NCI-H1105 (cell line): ENCODE measurements at regions not wholly inside any gene's neighbourhood (a gene's known extent, or its start where the extent isn't known, plus 50 kb on each side); places are given as distances from the start of the nearest gene placed in this dataset.
"Not testable (repeated sequence)": the region's sequence is repeated elsewhere in the genome, so short reads cannot be mapped to it uniquely, and the experiment has no call there.

ENCODE experiments used
- DNase-seq: peaks from one replicate; lab custom pipeline; 2025; lab: John Stamatoyannopoulos, UW

DNA sequence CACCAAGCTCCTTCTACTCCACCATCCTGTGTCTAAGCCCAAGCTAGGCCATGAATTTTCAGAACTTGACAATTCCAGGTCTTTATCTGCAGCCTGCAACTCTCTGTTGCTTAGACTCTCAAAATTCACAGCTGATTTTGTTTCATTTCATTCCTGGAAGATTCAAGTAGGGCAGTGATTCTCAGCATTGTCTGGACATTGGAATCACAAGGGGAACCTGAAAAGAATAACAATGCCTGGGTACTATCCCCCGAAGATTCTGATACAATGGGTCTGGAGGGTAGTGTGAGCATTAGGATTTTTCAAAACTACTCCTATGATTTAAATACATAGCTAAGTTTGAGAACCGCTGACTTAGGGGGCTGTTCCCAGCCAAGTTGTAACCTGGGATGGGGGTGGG, 534.7 kb upstream of the IL12A start:
- DNase-seq, result no peak

DNA sequence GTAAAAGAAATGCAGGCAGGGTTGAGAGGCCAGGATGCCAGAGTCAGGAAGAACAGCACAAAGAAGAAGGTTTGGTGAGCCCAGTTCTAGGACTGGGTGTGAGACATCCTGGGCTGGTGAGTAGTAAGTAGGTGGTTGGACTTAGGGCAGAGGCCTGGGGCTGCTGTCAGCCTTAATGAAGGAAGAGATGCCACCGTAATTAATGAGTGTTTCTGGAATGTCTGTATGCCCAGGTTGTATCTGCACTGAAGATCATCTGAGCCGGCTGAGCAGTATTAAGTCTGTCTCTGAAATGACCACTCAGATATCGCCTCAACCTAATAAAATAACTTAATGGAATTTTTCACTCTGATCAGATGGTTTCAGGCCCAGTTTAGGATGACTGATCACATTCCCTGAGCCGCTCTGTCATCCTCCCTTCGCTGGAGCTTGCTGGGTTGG, 532.9 kb upstream of the IL12A start:
- DNase-seq, result no peak

DNA sequence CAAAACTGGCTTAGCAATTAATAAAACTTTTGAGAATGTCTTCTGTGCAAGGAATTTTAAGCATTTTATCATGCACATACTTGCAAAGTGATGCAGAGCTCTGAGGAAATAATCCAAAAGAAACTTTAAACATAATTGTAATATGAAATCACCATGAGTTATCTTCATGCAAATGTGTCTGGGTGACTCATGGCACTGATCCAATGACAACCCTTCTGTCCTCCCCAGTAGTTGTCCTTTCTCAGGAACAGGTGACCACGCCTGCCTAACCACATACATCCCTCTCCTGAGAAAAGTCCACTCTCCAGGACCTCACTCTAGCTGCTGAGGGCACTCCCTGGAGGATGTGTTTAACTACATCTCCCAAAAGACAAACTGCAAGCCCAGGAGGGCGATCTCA, 530.6 kb upstream of the IL12A start:
- no peak for DNase-seq

DNA sequence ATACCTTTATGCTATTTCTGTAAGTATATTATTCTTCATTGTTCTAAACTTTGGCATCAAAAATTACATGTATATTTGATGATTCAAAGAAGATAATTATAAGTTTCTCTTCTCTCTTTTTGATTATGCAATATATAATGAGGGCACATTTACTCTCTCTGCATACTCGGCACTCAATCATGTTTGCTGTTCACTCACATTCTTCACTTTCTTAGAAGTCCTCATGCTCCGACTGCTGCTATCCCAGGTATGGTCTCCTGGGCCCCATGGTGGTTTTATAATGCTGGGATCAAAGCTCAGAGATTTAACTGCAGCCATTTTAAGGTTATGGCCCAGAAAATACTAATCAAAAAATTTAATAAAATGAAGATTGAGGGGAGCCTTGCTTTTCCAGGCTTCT, 529.7 kb upstream of the IL12A start:
- no peak for DNase-seq

DNA sequence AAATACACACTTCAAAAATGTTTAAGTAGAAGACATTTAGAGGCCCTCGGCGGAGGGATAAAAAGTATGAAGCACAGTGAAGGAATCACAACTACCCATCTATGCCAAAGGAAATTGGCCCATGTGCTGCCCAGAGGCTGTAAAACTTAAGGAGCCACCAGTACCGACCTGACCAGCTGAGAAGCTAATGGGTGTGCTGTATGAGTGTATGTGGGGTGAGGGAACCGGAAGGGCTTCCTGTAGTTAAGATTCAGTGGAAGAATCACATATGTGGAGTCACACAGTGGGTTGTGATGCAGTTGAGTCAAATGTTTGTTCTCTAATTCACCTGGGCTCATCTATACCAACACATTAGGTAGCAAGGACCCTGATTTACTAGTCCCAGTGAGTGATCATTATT, 516.0 kb upstream of the IL12A start:
- no peak for DNase-seq

DNA sequence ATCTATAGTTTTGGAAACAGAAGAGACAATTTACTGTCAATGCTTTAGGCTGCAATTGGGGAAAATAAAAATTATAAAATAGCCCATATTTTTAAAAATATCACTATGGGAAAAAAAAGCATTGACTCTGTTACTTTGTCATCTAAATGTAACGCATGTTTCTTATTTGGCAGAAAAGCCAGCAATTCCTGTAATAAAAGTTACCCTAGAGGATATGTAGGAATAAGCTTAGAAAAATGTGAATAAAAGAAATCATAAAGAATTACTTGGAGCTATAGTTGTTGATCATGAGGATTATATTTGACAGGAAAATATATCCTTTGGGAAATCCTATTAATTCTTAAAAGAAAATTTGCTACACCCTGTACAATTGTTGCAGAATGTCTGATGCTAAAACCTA, 515.4 kb upstream of the IL12A start:
- DNase-seq, result no peak

DNA sequence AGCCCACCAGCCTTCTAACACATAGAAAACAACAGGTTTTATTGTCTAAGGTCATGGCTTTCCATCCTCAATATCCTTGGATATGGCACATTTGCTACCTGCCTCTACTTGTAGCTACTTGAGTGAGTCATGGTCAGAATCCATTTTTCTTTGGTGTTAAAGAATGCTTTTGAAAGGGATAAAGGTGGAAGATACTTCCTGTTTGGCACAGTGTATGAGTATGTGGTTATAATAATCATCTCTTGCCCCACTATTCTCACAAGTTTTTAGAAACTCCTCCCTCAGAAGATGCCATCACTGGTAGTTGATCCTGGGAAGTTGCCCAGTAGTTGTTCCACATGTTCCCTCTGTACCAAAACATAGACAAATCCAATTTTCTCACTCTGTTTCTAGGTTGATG, 508.6 kb upstream of the IL12A start:
- DNase-seq, result no peak

DNA sequence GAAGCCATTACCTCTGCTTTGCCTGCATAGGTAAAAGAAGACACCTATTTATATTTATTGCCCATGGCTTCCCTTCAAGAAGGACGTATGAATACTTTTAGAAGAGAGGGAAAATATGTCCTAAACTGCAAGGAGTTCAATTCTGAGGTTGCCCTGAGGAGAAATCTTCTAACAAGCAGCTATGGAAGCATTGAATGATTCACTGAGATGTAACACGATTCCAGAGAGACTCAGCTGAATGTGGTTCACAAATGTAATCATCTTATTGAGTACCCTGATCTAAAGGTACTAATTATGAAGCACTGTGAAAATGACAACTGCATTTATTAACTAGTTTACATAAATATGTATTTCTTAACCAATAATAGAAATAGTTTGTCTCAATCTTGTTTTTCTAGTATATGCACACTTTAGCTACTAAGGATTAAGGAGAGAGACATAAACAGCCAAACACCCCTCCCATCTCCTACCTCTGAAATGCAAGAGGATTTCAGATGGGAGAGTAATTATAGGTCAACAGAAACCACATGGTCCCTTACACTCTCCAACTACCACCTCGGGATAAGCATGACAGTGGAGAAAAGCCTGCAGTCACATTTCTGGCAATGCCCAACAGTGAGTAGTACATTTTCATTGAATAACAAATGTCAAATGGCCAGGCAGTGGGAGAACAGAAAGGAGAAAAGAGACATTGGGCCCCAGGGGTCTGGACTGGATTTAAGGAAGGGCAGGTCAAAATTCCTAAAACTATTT, 506.2 kb upstream of the IL12A start:
- no peak for DNase-seq

DNA sequence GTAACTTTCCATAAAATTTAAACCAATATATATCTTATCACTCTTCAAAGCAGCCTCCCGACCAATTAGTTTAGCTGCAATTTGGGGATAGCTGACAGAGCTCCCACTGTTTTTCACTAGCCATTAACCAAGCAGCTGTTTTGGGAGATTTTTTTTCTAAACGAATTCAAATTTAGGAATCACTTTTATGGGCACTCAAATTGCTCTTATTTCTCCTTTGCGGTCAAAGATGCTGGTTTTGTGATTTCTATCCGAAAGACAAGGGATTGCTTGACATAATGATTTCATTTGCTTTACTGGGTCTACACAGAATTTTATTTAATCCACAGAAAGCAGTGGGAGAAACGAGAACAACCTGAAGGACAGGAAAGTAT, 505.7 kb upstream of the IL12A start:
- no peak for DNase-seq

DNA sequence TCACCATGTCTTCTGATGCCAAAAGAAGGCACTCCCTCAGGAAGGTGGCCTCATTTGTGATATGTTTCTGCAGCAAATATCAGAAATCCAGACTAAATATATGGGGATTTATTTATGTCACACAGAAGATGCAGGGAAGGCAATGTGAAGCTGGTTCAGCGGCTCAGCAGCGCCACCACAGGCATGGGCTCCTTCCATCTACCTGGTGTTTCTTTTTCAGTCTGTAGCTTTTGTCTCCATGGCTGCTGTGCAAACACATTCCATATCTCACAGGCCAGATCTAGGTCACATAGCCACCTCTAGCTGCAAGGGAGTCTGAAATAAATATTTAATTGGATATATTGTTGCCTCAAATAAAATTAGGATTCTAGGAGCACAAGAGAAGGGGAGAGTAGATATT, 502.1 kb upstream of the IL12A start:
- no peak for DNase-seq

DNA sequence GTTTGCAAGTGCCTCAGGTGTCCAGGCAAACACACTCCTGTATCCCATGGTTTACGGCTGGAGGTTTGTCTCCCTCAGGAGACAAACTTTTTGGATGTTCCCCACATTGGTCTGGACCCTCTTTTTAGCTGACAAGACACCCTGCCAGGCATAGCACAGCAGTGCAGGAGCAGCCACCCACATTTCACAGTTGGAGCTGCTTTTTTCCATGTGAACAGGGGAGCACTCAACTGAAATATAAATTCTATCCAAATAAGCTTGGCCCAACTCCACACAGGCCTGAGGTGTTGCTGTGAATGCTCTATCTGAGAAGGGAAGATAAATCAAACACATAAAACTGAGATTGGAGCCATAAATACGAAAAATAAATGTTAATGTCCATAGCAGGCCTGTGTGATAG, 501.3 kb upstream of the IL12A start:
- no peak for DNase-seq

DNA sequence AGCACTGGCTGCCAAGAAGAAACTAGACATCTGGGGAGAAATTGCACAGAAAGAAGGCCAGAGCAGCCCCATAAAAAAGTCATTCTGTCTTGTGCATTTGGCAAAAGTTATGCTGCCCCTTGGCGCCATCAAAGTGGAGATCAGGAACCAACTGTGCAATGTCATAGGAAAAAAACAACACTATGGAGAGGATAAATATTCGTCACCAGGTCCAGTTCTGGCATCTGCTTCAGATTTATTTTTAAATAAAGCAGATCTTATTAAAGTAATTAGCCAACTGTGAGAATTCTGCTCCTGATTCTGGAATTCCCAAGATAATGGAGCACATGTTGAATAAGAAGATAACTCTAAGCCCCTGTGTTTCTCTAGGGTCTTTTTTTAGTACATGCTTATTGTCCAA, 500.0 kb upstream of the IL12A start:
- no peak for DNase-seq

DNA sequence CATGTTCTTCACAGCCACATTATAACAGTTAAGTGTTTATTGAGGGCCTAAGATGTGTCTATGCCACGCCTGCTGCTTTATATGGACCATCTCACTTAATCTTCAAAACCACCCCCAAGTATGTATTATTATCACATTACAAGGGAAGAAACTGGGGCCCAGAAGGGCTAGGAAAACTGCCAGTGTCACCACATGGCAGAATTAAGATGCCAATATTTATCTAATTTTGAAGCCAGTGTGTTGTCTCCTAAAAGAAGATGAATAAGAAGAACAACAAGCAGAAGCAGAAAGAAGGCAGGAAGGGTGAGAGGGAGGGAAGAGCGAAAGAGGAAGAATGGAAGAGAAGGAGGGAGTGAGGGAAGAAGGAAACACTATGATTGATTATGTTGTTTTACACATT, 491.3 kb upstream of the IL12A start:
- no peak for DNase-seq

DNA sequence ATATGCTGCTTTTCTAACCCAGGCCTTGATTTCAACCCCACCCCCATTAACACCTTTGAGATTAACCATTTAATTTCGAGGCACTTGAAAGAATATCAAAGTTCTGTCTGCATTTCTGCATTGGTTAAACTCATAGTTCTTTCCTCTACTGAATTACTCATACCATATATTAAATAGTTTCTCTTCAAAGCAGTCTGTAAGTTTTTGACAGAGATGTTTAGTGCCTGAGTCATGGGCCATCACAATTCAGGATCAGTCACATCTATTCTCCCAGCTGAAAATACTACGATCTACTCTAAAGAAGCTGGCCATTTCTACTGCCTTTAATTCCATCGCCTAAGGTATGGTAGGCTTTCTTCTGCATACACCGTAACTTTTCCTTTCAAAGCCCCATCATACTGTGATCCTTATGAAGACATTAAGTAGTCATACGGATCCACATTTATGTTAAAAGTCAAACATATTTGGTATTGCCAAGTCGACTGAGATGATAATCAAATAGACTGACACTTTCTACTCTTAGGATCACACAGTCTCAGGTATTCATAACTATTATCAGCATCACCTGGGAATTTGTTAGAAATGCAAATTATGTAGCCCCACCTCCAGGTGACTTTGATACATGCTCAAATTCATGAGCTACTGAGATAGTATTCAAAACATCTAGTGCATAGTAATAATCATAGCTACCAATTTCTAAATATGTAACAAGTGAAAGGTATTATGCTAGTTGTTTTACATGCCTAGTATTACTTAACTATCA, 489.4 kb upstream of the IL12A start:
- DNase-seq, result no peak

DNA sequence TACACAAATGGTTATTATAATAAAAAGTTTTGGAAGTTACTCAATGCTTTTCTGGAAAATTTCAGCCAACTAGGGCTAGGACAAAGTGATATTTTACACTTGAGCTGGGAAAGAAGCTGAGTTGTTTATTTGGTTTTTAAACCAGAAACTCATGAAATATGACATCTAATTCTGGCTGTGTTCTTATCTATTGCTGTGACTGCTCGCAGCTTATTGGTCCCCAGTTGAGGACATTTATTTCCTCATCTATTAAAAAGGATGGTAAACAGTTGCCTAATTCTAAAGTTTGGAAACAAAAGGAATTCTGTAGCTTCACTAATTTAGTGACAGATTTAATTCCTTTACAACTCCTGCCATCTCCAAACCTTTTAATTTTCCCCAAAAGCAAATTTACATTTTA, 487.6 kb upstream of the IL12A start:
- no peak for DNase-seq

DNA sequence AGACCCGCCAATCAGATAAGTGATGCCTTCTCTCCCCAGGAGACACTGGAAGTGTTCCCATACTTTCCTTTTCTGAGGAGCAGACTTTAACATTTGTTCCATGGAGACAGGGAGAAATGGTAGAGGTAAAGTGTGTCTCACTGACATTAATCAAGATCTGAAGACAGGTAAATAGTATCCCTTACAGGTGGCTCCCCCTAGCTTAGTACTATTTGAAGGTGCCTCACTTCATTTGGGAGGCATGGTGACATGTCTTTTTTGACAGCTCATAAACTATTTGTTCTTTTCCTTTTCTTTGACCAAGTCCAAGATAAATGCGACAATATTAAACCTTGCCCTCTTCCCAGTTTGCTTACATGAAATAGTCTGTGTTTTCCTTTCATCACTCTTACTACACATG, 485.6 kb upstream of the IL12A start:
- no peak for DNase-seq

DNA sequence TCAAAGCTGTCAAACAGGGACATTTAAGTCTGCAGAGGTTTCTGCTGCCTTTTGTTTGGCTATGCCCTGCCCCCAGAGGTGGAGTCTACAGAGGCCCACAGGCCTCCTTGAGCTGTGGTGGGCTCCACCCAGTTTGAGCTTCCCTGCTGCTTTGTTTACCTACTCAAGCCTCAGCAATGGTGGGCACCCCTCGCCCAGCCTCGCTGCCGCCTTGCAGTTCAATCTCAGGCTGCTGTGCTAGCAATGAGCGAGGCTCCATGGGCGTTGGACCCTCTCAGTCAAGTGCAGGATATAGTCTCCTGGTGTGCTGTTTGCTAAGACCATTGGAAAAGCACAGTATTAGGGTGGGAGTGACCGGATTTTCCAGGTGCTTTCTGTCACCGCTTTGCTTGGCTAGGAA, 477.6 kb upstream of the IL12A start:
- not testable (repeated sequence) for DNase-seq

DNA sequence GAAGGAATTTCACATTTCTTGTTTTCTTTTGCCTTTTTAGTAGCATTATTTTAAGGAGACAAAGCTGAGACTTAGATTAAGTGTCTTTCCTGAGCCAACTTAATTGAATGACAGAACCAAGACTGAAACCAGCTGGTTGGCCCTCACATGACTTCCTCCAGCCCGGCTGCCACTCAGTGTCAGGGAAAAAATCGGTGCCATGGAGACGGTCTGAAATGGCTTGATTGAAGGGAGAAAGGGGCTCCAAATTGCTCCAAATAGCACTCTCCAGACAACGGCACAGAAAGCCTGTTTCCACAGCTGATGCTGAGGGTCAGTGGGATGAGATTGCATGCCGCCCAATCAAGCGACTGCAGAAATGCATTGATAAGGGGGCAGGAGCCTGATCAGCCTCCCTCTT, 475.2 kb upstream of the IL12A start:
- no peak for DNase-seq

DNA sequence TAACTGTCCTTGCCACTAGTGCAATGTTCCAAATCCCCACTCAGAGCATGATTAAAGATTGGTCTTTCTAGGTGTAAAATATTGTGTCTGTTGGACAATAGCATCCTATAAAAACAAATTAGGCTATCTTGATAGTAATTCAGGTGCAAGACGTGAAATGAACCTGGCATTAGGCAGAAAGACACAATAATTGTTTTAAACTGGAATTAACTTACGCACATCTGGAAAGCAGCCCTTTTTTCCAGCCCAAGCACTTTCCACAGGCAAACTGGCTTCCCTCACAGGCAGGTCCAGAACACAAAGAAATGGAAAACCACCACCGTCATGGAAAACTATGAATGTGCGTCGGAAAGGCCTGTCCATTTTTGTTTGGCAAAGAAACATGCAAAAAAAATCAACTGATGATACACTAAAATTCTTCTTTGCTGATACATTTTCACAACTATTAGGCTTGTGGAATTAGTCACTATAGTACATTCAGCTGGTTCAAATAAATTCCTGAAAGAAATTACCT, 474.7 kb upstream of the IL12A start:
- no peak for DNase-seq

DNA sequence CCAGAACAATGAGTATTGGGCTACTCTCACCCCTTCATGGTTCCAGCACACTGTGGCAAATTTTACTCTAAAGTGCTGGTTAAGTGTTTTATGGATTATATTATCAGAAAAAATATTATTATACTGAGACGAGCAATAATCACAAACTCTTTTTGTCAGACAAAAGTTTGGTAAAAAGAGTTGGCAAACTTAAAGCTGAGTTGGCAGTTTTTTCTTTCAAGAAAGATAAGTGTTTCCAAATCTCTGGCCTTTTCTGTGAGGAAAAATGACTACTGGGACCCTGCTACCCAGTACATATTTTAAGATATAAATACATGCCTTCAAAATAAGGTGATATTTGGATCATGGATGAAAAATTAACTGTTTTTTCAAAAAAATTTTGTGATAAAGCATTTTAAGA, 471.5 kb upstream of the IL12A start:
- no peak for DNase-seq

DNA sequence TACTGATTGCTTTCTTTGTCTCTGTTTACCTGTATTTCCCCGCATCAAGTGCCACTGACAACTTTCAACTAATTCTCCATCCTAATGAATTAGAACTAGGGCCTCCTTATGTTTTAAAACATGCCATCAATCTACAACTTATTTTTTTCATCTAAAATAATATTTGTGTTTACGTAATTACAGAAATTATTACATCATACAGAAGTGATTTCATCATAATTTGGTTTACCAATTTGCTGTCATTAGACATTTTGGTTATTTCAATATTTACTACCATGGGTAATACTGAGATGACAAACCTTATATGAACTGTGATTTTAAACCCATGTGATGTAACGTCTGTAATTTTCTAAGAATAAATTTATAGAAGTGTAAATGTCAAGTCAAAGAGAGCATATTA, 468.0 kb upstream of the IL12A start:
- DNase-seq, result no peak

DNA sequence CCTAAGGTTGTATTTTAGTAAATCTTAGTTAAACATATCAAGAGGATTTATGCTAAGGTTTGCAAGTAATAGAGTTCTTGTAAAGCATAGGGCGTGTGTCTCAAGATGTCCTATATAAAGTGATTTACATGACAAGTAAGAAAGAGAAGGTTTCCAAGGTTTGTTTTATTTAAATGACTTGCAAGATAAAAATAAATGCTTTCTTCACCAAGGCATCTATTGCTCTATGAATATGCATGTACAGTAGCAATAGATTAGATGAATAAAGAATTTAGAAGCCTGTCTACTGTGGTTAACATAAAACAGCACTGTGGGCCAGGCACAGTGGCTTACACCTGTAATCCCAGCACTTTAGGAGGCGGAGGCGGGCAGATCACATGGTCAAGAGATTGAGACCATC, 466.4 kb upstream of the IL12A start:
- DNase-seq, result no peak

DNA sequence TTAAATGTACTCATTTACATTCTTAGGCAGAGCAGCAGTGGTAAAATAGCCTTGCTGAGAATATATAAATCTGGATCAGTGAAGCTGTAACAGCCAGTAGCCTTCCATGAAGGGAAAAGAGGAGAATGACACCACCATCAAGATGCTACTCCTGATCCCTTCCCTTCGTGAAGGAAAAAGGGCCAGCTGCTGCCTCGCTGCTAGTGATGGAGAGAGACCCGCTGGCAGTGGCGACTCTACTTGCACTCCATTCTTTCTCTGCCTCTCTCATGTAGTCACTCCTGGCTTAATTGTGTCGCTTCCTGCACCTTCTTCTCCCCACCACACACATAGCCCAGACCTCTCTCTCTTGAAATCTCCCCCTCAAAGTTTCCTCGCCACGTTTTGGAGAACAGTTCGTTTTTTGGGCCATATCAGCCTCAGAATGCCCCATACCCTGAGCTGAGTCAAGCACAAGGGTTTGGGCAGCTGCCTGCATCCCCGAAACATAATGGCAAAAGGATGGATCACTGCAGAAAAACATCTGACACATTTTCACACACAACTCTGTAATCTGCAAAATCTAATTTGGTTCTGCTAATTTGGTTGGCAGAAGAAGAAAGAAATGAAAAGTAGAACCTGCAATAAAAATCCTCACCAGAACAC, 460.3 kb upstream of the IL12A start:
- no peak for DNase-seq
